PC-9 (cell line): ENCODE measurements at regions not wholly inside any gene's neighbourhood (a gene's known extent, or its start where the extent isn't known, plus 50 kb on each side); places are given as distances from the start of the nearest gene placed in this dataset.

Experiments
- EZH2 ChIP-seq: fragments of 200-600 bp; sonication (generic); IDR thresholded peaks from 2 replicates; pipeline ENCODE4 v1.8.0; 2017; ENCODE audit warnings: antibody characterized with exemption, low read depth
- TF ChIP-seq, protein P1 (sequence below): fragments of 200-600 bp; sonication (generic); conservative IDR thresholded peaks from 2 replicates; pipeline ENCODE4 v1.6.1; 2017; ENCODE audit warnings: mixed run types, antibody characterized with exemption, mild to moderate bottlenecking, moderate library complexity

DNA sequence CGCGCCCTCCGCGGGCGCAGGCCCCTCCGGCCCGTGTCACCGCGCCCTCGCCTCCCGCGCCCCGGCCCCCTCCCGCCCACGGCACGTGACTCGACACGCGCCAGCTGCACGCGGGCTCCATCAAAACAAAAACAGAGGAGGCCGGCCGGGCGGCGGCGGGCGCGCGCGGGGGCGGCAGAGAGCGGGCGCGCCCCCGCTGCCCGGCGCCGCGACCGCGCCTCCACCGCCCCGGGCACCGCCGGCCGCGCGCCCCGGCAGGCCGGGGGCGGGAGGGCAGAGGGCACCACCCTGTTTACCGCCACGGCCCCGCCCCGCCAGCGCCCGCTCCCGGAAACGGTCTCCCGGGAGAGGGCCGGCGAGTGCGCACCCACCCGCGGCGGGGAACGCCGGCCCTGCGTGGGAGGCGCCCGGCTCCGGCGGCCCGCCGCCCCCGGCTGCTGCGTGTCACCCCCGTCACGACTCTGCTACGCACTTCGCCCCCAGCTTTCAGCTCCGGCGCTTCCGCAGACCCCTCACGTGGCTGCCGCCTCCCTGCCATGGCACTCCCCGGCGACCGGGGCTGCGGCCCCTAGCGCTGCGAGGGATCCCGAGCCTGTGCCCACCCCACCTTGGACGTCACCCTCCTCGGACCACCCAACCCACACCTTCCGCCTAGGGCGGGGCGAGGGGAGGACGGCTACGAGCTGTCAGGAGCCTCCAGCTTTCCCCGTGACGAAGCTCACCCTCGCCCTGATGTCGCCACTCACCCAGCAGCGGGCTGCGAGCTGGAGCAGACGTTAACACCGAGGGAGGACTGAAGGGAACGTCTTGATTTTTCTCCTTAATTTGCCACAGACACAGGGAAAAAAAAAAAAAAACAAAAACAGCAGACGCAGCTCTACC, 221.6 kb upstream of the MKLN1 start:
- TF ChIP-seq EZH2 = no peak
- TF ChIP-seq, protein P1, sequence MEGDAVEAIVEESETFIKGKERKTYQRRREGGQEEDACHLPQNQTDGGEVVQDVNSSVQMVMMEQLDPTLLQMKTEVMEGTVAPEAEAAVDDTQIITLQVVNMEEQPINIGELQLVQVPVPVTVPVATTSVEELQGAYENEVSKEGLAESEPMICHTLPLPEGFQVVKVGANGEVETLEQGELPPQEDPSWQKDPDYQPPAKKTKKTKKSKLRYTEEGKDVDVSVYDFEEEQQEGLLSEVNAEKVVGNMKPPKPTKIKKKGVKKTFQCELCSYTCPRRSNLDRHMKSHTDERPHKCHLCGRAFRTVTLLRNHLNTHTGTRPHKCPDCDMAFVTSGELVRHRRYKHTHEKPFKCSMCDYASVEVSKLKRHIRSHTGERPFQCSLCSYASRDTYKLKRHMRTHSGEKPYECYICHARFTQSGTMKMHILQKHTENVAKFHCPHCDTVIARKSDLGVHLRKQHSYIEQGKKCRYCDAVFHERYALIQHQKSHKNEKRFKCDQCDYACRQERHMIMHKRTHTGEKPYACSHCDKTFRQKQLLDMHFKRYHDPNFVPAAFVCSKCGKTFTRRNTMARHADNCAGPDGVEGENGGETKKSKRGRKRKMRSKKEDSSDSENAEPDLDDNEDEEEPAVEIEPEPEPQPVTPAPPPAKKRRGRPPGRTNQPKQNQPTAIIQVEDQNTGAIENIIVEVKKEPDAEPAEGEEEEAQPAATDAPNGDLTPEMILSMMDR = no peak
